OCI-LY7 (cell line): ENCODE measurements at regions not wholly inside any gene's neighbourhood (a gene's known extent, or its start where the extent isn't known, plus 50 kb on each side); places are given as distances from the start of the nearest gene placed in this dataset.

ENCODE experiments used
- BruUV-seq: library from RNA; stranded (reverse); fragments of 400-500 nt; replicated peaks from 2 replicates; lab custom pipeline; 2021; lab: Mats Ljungman, UMichigan
- CTCF ChIA-PET: fragments of 300-600 bp; sonication (Branson Sonifier 250); formaldehyde crosslinking; loops from one replicate; lab custom pipeline; 2022; ENCODE audit warnings: antibody characterized with exemption; ENCODE audit not compliant: unreplicated experiment; lab: Charles Lee
- POLR2A ChIA-PET: fragments of 300-600 bp; sonication (Branson Sonifier 250); formaldehyde crosslinking; loops from one replicate; lab custom pipeline; 2022; ENCODE audit warnings: antibody characterized with exemption; lab: Charles Lee
- DNase-seq: peaks from one replicate; pipeline ENCODE4 v3.0.0-alpha.2; 2015; ENCODE audit warnings: low spot score
- H2AFZ ChIP-seq: fragments of 200-600 bp; sonication (generic), shearing (Covaris generic); 2 replicates; pipeline ENCODE4 v1.6.1; 2014; ENCODE audit warnings: mild to moderate bottlenecking, antibody characterized with exemption, low read length, moderate library complexity
- H3K27ac ChIP-seq: fragments of 200-600 bp; sonication (generic); 2 replicates; pipeline ENCODE4 v1.5.1; 2014; ENCODE audit warnings: mixed run types, low read depth, mild to moderate bottlenecking, moderate library complexity, low read length, inconsistent platforms; ENCODE audit not compliant: poor library complexity, severe bottlenecking
- H3K36me3 ChIP-seq: fragments of 200-600 bp; sonication (generic); 2 replicates; pipeline ENCODE4 v1.6.1; 2014; ENCODE audit warnings: mild to moderate bottlenecking, antibody characterized with exemption, low read length, moderate library complexity, mixed read lengths; ENCODE audit not compliant: insufficient read depth
- H3K4me1 ChIP-seq: fragments of 200-600 bp; sonication (generic); 2 replicates; pipeline ENCODE4 v1.5.1; 2014; ENCODE audit warnings: mild to moderate bottlenecking, low read length; ENCODE audit not compliant: insufficient read depth, poor library complexity, severe bottlenecking
- H3K4me2 ChIP-seq: fragments of 200-600 bp; sonication (generic); 2 replicates; pipeline ENCODE4 v1.6.1; 2014; ENCODE audit warnings: mild to moderate bottlenecking, low read length
- H3K4me3 ChIP-seq: fragments of 200-600 bp; sonication (generic); 2 replicates; pipeline ENCODE4 v1.5.1; 2014; ENCODE audit warnings: mild to moderate bottlenecking, low read depth, low read length; ENCODE audit not compliant: poor library complexity, severe bottlenecking
- H3K79me2 ChIP-seq: fragments of 200-600 bp; sonication (generic); 2 replicates; pipeline ENCODE4 v1.6.1; 2016; ENCODE audit warnings: low read depth, mild to moderate bottlenecking, low read length, moderate library complexity, mixed read lengths; ENCODE audit not compliant: insufficient read depth
- H3K9me2 ChIP-seq: fragments of 200-600 bp; sonication (generic); 2 replicates; pipeline ENCODE4 v1.6.1; 2016; ENCODE audit warnings: mild to moderate bottlenecking, low read length, mixed read lengths; ENCODE audit not compliant: insufficient read depth
- H3K9me3 ChIP-seq: fragments of 200-600 bp; sonication (generic); 2 replicates; pipeline ENCODE4 v1.6.1; 2014; ENCODE audit warnings: mild to moderate bottlenecking, mixed run types, low read length, mixed read lengths
- H4K20me1 ChIP-seq: fragments of 200-600 bp; sonication (generic); 2 replicates; pipeline ENCODE4 v1.6.1; 2014; ENCODE audit warnings: mild to moderate bottlenecking, antibody characterized with exemption, low read length, moderate library complexity, mixed read lengths; ENCODE audit not compliant: insufficient read depth
- CTCF ChIP-seq: fragments of 200-600 bp; sonication (generic); conservative IDR thresholded peaks from 2 replicates; pipeline ENCODE4 v1.5.1; 2014; ENCODE audit warnings: mild to moderate bottlenecking, antibody characterized with exemption, low read length, moderate library complexity, mixed read lengths
- EZH2phosphoT487 ChIP-seq: fragments of 200-600 bp; sonication (generic); IDR thresholded peaks from 2 replicates; pipeline ENCODE4 v1.6.1; 2018; ENCODE audit warnings: low read depth, borderline replicate concordance, mild to moderate bottlenecking, mixed run types, antibody characterized with exemption, low read length, moderate library complexity, mixed read lengths
- intact Hi-C: fragments of 100-400 bp; cut with micrococcal nuclease; formaldehyde crosslinking; loops from one replicate; pipeline ENCODE4 v1.10.0; 2022; ENCODE audit not compliant: unreplicated experiment

DNA sequence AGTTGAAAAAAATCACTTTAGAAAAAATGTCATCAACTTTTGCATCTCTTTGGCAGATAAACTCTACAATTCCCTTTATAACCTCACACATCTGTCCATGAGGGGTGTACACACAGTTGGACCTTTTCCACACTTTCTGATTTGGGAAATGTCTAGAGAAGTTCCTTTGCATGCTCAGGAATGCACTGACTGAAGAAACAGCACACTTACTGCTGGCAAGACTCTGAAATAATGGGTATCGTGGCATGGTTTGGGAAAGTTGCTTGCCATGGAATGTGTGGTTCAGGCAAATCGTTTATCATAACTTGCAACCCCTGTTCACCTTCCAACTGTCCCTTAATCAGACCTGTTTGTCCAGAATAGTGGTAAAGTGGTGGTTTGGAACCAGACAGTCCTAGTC, 135.3 kb upstream of the TGFBR2 start:
- H3K36me3 ChIP-seq, result no peaks in the 10 kb centered on the region
- no peaks in the 10 kb centered on the region for H3K9me2 ChIP-seq
- no TSS peak for BruUV-seq
- CTCF ChIA-PET, result no interaction called here
- H3K4me1 ChIP-seq, result no peaks in the 10 kb centered on the region
- no peaks in the 10 kb centered on the region for H3K9me3 ChIP-seq
- no peak for DNase-seq
- H4K20me1 ChIP-seq, result no peaks in the 10 kb centered on the region
- no peak for TF ChIP-seq CTCF
- TF ChIP-seq EZH2phosphoT487, result no peak
- H3K27ac ChIP-seq, result no peak overlapping the region
- no peak overlapping the region for H3K4me2 ChIP-seq
- intact Hi-C loops, result no loop called here
- no peaks in the 10 kb centered on the region for H3K79me2 ChIP-seq
- no peak overlapping the region for H2AFZ ChIP-seq
- POLR2A ChIA-PET, result no interaction called here
- H3K4me3 ChIP-seq, result no peak overlapping the region

GRCh38 chr3:30471796-30472489, 134.5 kb upstream of the TGFBR2 start:
- no peaks in the 10 kb centered on the region for H3K4me1 ChIP-seq
- BruUV-seq, result no TSS peak
- no peak overlapping the region for H3K4me3 ChIP-seq
- H3K27ac ChIP-seq, result no peak overlapping the region
- CTCF ChIA-PET, result no interaction called here
- no peaks in the 10 kb centered on the region for H3K9me2 ChIP-seq
- H3K4me2 ChIP-seq, result no peak overlapping the region
- H3K79me2 ChIP-seq, result no peaks in the 10 kb centered on the region
- DNase-seq, result no peak
- POLR2A ChIA-PET, result no interaction called here
- no peaks in the 10 kb centered on the region for H4K20me1 ChIP-seq
- TF ChIP-seq EZH2phosphoT487 (no peak), CTCF (no peak)
- no peaks in the 10 kb centered on the region for H3K36me3 ChIP-seq
- H2AFZ ChIP-seq, result no peak overlapping the region
- intact Hi-C loops, result no loop called here
- no peaks in the 10 kb centered on the region for H3K9me3 ChIP-seq

DNA sequence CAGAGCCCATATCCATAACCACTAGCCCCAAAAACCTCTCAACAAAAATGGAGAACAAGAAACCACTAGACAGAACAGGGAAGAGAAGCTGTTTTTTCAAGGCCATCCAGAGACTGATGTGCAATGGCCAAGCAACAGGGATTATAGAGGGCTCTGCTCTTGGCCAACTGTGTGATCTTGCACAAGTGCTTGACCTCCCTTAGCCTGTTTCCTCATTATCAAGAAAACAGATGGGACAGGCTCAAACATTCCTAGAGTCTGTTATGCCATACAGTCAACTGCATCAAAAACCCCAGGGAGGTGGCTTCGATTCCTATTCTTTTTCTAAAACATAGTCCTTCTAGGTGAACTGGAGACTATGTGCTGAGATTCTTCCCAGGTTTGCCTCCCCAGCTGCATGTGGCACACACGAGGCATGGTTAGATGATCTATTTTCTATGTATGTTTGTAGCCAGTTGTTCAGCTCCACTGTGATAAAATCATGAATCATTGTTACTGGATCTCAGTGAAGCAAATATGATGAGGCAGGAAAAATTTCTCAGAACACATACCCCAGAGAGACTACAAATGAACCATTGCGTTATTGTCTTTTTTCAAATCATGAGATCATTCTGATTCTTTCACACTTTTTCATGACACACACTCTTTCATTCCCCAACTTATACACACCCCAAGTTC, 132.9 kb upstream of the TGFBR2 start:
- Histone ChIP-seq H3K4me3 (no peak overlapping the region), H3K27ac (no peak overlapping the region), H3K4me2 (no peak overlapping the region), H3K9me3 (no peaks in the 10 kb centered on the region), H3K9me2 (no peaks in the 10 kb centered on the region), H3K36me3 (no peaks in the 10 kb centered on the region), H4K20me1 (no peaks in the 10 kb centered on the region), H3K79me2 (no peaks in the 10 kb centered on the region), H3K4me1 (no peaks in the 10 kb centered on the region), H2AFZ (no peak overlapping the region)
- BruUV-seq, result no TSS peak
- intact Hi-C loops, result no loop called here
- POLR2A ChIA-PET, result interaction anchor here (1.7 kb wide), 1 partner anchor 19 kb away, joined by 4 read pairs; no protein-coding TSS in a partner anchor
- TF ChIP-seq CTCF, result no peak
- TF ChIP-seq EZH2phosphoT487, result no peak
- CTCF ChIA-PET, result no interaction called here
- DNase-seq, result no peak
